OCI-LY3 (cell line): ENCODE measurements at regions not wholly inside any gene's neighbourhood (a gene's known extent, or its start where the extent isn't known, plus 50 kb on each side); places are given as distances from the start of the nearest gene placed in this dataset.

Experiments used
- CTCF ChIP-seq: fragments of 200-600, 300-600 bp; sonication (generic); IDR thresholded peaks from 2 replicates; pipeline ENCODE4 v1.5.1; 2014; ENCODE audit warnings: antibody characterized with exemption, low read length, low read depth
- EZH2phosphoT487 ChIP-seq: fragments of 200-600 bp; shearing (Covaris generic); IDR thresholded peaks from 2 replicates; pipeline ENCODE4 v1.6.1; 2018; ENCODE audit warnings: antibody characterized with exemption, mixed run types, low read depth

DNA sequence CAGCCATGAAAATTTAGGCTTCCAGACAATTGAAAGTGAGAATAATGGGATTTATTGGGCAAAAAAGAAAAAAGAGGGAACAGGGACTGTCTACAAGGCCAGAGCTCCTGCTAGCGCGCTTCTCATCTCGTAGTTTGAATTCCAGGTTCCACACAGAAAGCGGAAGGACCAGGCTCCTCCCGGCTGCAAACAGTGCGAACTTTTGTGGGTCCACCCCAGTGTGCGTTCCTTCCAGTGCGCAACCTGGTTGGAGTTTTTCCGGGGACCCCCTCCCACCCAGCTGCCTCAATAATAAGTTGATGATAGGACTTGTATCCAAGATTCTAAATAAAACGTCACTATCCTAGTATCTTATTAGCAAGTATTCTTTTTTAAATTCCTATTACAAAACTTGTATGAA is 467.7 kb upstream of the TUSC1 start:
- TF ChIP-seq CTCF (no peak), EZH2phosphoT487 (no peak)
